ENCODE measurements at regions not wholly inside any gene's neighbourhood (a gene's known extent, or its start where the extent isn't known, plus 50 kb on each side); places are given as distances from the start of the nearest gene placed in this dataset.

- no peak for DNase-seq (ENCODE audit: low read depth)
- TF ChIP-seq CTCF (conservative IDR thresholded peaks at IDR 0.05; ENCODE audit: control insufficient read depth, insufficient read depth, low read depth, low read length) = no peak
- no peak overlapping the region for H3K4me3 ChIP-seq (ENCODE audit: control insufficient read depth, low read depth, low read length)
Measured at GRCh38 chr6:168145747-168146596, 67.0 kb upstream of the FRMD1 start.

- no peak for DNase-seq (ENCODE audit: low read depth)
- H3K4me3 ChIP-seq (ENCODE audit: control insufficient read depth, low read depth, low read length) = no peak overlapping the region
- TF ChIP-seq CTCF (conservative IDR thresholded peaks at IDR 0.05; ENCODE audit: control insufficient read depth, insufficient read depth, low read depth, low read length) = no peak
Measured at GRCh38 chr6:168139121-168139520, 60.1 kb upstream of the FRMD1 start.

GRCh38 chr6:168138436-168138835 is 59.4 kb upstream of the FRMD1 start:
- no peak for TF ChIP-seq CTCF (conservative IDR thresholded peaks at IDR 0.05; ENCODE audit: control insufficient read depth, insufficient read depth, low read depth, low read length)
- no peak for DNase-seq (ENCODE audit: low read depth)
- no peak overlapping the region for H3K4me3 ChIP-seq (ENCODE audit: control insufficient read depth, low read depth, low read length)

- no peak for TF ChIP-seq CTCF (conservative IDR thresholded peaks at IDR 0.05; ENCODE audit: control insufficient read depth, insufficient read depth, low read depth, low read length)
- no peak for DNase-seq (ENCODE audit: low read depth)
- no peak overlapping the region for H3K4me3 ChIP-seq (ENCODE audit: control insufficient read depth, low read depth, low read length)
Measured at GRCh38 chr6:168137024-168137423, 58.0 kb upstream of the FRMD1 start.

GRCh38 chr6:168136622-168137021 is 57.6 kb upstream of the FRMD1 start:
- TF ChIP-seq CTCF (conservative IDR thresholded peaks at IDR 0.05; ENCODE audit: control insufficient read depth, insufficient read depth, low read depth, low read length) = no peak
- H3K4me3 ChIP-seq (ENCODE audit: control insufficient read depth, low read depth, low read length) = no peak overlapping the region
- DNase-seq (ENCODE audit: low read depth) = no peak

GRCh38 chr6:168136001-168136400 is 57.0 kb upstream of the FRMD1 start:
- DNase-seq (ENCODE audit: low read depth) = no peak
- no peak for TF ChIP-seq CTCF (conservative IDR thresholded peaks at IDR 0.05; ENCODE audit: control insufficient read depth, insufficient read depth, low read depth, low read length)
- H3K4me3 ChIP-seq (ENCODE audit: control insufficient read depth, low read depth, low read length) = no peak overlapping the region

All from fibroblast of mammary gland (primary cell).